LNCAP (cell line): ENCODE measurements at regions not wholly inside any gene's neighbourhood (a gene's known extent, or its start where the extent isn't known, plus 50 kb on each side); places are given as distances from the start of the nearest gene placed in this dataset.

Experiments
- TF ChIP-seq, protein P1 (sequence below): fragments of 450-650 bp; IDR thresholded peaks from 2 replicates; pipeline ENCODE4 v1.5.1; 2017; ENCODE audit warnings: mild to moderate bottlenecking

DNA sequence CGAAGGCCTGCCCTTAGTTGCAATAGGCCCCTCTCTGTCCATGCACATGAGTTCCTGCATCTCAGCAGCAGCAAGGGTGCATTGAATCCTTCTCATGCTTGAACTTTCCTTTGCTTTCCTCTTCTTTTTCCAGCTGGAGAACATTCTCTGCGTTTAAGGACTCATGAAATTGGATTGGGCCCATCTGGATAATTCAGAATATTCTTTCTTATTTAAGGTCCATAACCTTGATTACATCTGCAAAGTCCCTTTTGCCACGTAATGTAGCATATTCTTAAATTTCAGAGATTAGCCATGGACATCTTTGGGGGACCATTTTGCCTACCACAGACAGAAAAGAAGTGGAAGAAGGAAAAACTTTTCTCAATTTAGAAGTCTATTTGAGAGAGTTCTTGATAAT lies 159.7 kb upstream of the C21orf91 start:
- TF ChIP-seq, protein P1, sequence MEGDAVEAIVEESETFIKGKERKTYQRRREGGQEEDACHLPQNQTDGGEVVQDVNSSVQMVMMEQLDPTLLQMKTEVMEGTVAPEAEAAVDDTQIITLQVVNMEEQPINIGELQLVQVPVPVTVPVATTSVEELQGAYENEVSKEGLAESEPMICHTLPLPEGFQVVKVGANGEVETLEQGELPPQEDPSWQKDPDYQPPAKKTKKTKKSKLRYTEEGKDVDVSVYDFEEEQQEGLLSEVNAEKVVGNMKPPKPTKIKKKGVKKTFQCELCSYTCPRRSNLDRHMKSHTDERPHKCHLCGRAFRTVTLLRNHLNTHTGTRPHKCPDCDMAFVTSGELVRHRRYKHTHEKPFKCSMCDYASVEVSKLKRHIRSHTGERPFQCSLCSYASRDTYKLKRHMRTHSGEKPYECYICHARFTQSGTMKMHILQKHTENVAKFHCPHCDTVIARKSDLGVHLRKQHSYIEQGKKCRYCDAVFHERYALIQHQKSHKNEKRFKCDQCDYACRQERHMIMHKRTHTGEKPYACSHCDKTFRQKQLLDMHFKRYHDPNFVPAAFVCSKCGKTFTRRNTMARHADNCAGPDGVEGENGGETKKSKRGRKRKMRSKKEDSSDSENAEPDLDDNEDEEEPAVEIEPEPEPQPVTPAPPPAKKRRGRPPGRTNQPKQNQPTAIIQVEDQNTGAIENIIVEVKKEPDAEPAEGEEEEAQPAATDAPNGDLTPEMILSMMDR: no peak

- TF ChIP-seq, protein P1: no peak
These were observed 157.5 kb upstream of the C21orf91 start for GRCh38 chr21:17976691-17977090.

GRCh38 chr21:17976139-17976538 lies 157.0 kb upstream of the C21orf91 start:
- TF ChIP-seq, protein P1: no peak

DNA sequence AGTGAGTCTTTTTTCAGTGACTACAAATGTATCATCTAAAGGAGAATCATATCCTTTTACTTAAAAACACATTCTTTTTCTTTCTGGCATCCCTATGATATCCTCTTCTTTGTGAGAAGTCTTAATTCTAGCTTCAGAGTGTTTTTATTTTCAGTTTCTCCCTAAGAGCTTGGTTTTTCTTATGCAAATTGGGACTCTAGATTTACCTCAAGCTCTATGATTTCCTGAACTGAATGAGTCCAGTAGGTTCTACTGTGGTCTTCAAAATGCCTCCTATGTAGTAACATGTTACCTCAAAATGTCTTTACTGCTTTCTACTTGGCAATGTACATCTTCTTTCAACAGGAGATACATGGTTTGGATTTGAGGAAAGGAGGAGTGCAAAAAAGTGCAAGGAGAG lies 148.2 kb upstream of the C21orf91 start:
- TF ChIP-seq, protein P1: no peak

DNA sequence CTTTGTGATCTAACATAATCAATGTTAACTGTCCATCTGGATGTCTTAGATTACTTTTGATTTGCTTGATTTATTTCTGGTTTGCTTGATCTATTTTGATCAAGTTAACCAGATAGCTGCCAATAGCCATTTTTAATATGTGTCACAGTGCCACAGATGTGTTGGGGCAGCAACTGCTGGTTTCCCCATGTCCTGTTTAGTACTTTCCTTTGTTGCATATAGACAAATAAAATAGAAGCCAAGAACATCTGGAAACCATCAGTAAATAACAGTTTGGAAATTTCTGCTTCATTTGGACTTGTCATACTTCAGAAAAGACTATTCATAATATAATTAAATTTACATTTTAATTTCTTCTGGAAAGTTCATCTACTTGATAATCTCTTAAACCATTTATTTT lies 145.6 kb upstream of the C21orf91 start:
- TF ChIP-seq, protein P1: no peak

GRCh38 chr21:17964199-17964598 lies 145.0 kb upstream of the C21orf91 start:
- TF ChIP-seq, protein P1: no peak

DNA sequence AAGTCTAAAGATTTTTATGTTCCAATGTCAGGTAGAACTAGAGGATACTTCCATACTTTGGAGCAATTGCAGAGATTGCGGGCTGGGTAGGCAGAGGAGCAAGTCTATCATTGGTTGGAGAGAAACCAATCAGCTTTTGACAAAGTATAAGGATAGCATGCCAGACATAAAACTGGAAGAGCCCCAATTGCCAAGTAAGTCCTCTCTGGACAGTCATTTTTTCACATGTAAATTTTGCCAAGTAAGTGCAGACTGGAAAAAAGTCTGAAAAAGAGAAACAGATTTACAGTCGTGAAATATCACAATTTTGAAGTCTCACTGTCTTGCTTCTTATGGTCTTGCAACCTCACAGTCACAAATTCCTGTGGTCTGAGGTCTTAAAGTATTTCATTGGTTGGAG lies 131.4 kb upstream of the C21orf91 start:
- TF ChIP-seq, protein P1: no peak

- TF ChIP-seq, protein P1: no peak
These were observed 130.3 kb upstream of the C21orf91 start for GRCh38 chr21:17949421-17949820.
